PC-9 (cell line): ENCODE measurements at regions not wholly inside any gene's neighbourhood (a gene's known extent, or its start where the extent isn't known, plus 50 kb on each side); places are given as distances from the start of the nearest gene placed in this dataset.

ENCODE experiments used
- BruUV-seq: library from RNA; stranded (reverse); fragments of 400-500 nt; replicated peaks from 2 replicates; lab custom pipeline; 2021; lab: Mats Ljungman, UMichigan
- CTCF ChIA-PET: fragments of 300-600 bp; sonication (Branson Sonifier 250); formaldehyde crosslinking; loops from one replicate; lab custom pipeline; 2022; ENCODE audit warnings: antibody characterized with exemption; lab: Charles Lee
- POLR2A ChIA-PET: fragments of 300-600 bp; sonication (Branson Sonifier 250); formaldehyde crosslinking; loops from one replicate; lab custom pipeline; 2022; ENCODE audit warnings: antibody characterized with exemption; ENCODE audit not compliant: unreplicated experiment; lab: Charles Lee
- DNase-seq, 2 experiments: peaks; one replicate each; pipeline versions ENCODE4 v3.0.0 to v3.0.0-alpha.2; 2015 to 2022; ENCODE audit warnings: mixed read lengths in 1 of 2
- H2AFZ ChIP-seq: fragments of 200-600 bp; sonication (generic); 2 replicates; pipeline ENCODE4 v1.8.1; 2017; ENCODE audit warnings: antibody characterized with exemption
- H3F3A ChIP-seq: fragments of 200-600 bp; sonication (generic); 2 replicates; pipeline ENCODE4 v1.8.1; 2017; ENCODE audit warnings: antibody characterized with exemption, mild to moderate bottlenecking, low read depth; ENCODE audit not compliant: insufficient read depth
- H3K27ac ChIP-seq: fragments of 200-600 bp; sonication (generic); 2 replicates; pipeline ENCODE4 v1.6.1; 2016; ENCODE audit warnings: mixed run types
- H3K27me3 ChIP-seq: fragments of 200-600 bp; sonication (generic); 2 replicates; pipeline ENCODE4 v1.6.1; 2016; ENCODE audit warnings: low read depth, mixed run types; ENCODE audit not compliant: insufficient read depth
- H3K36me3 ChIP-seq: fragments of 200-600 bp; sonication (generic); 2 replicates; pipeline ENCODE4 v1.6.1; 2016; ENCODE audit warnings: low read depth, mixed run types
- H3K4me1 ChIP-seq: fragments of 200-600 bp; sonication (generic); replicated peaks from 2 replicates; pipeline ENCODE4 v1.6.1; 2016; ENCODE audit warnings: mixed run types; ENCODE audit not compliant: insufficient read depth
- H3K4me2 ChIP-seq: fragments of 200-600 bp; sonication (generic); 2 replicates; pipeline ENCODE4 v1.6.1; 2017; ENCODE audit warnings: mixed run types
- H3K4me3 ChIP-seq: fragments of 200-600 bp; sonication (generic); 2 replicates; pipeline ENCODE4 v1.6.1; 2016; ENCODE audit warnings: mixed run types
- H3K79me2 ChIP-seq: fragments of 200-600 bp; sonication (generic); 2 replicates; pipeline ENCODE4 v1.6.1; 2017; ENCODE audit warnings: low read depth, mixed run types
- H3K9me2 ChIP-seq: fragments of 200-600 bp; sonication (generic); 2 replicates; pipeline ENCODE4 v1.8.1; 2017; ENCODE audit warnings: mild to moderate bottlenecking; ENCODE audit not compliant: insufficient read depth
- H3K9me3 ChIP-seq: fragments of 200-600 bp; sonication (generic); 2 replicates; pipeline ENCODE4 v1.8.1; 2016; ENCODE audit warnings: low read depth; ENCODE audit not compliant: insufficient read depth
- H4K20me1 ChIP-seq: fragments of 200-600 bp; sonication (generic); 2 replicates; pipeline ENCODE4 v1.8.1; 2017; ENCODE audit not compliant: insufficient read depth
- EZH2 ChIP-seq: fragments of 200-600 bp; sonication (generic); IDR thresholded peaks from 2 replicates; pipeline ENCODE4 v1.8.0; 2017; ENCODE audit warnings: antibody characterized with exemption, low read depth
- intact Hi-C: fragments of 100-400 bp; cut with micrococcal nuclease; formaldehyde crosslinking; loops from one replicate; pipeline ENCODE4 v1.10.0; 2022; ENCODE audit not compliant: unreplicated experiment
- TF ChIP-seq, protein P1 (sequence below): fragments of 200-600 bp; sonication (generic); conservative IDR thresholded peaks from 2 replicates; pipeline ENCODE4 v1.6.1; 2017; ENCODE audit warnings: mixed run types, antibody characterized with exemption, mild to moderate bottlenecking, moderate library complexity

DNA sequence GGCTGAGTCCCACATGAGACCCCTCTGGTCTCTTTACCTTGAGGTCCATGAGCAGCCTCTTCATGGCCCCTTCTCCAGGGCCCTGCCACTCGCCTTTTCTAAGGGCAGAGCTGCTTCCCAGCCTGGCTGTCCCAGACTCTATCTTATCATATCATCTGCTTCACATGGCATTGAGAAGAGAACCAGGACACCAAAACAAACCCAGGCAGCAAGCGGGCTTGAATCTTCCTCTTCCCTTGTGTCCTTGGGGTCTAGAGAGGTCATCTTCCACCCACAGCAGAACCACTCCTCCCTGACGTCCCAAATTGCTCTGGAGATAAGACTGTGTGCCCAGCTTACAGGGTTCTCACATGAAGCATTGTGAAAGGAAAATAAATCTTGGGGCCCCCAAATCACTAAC lies 261.3 kb upstream of the AUTS2 start:
- Histone ChIP-seq H2AFZ (no peak overlapping the region), H3K4me2 (no peak overlapping the region), H3F3A (no peaks in the 10 kb centered on the region), H3K9me2 (no peaks in the 10 kb centered on the region), H3K9me3 (no peaks in the 10 kb centered on the region), H3K27me3 (no peaks in the 10 kb centered on the region), H3K79me2 (no peaks in the 10 kb centered on the region), H3K36me3 (no peaks in the 10 kb centered on the region), H3K27ac (no peak overlapping the region), H3K4me1 (no peaks in the 10 kb centered on the region), H3K4me3 (no peak overlapping the region), H4K20me1 (no peaks in the 10 kb centered on the region)
- no TSS peak for BruUV-seq
- intact Hi-C loops = no loop called here
- DNase-seq = no peak
- ChIA-PET POLR2A (no interaction called here), CTCF (no interaction called here)
- TF ChIP-seq, protein P1, sequence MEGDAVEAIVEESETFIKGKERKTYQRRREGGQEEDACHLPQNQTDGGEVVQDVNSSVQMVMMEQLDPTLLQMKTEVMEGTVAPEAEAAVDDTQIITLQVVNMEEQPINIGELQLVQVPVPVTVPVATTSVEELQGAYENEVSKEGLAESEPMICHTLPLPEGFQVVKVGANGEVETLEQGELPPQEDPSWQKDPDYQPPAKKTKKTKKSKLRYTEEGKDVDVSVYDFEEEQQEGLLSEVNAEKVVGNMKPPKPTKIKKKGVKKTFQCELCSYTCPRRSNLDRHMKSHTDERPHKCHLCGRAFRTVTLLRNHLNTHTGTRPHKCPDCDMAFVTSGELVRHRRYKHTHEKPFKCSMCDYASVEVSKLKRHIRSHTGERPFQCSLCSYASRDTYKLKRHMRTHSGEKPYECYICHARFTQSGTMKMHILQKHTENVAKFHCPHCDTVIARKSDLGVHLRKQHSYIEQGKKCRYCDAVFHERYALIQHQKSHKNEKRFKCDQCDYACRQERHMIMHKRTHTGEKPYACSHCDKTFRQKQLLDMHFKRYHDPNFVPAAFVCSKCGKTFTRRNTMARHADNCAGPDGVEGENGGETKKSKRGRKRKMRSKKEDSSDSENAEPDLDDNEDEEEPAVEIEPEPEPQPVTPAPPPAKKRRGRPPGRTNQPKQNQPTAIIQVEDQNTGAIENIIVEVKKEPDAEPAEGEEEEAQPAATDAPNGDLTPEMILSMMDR = no peak
- no peak for TF ChIP-seq EZH2

DNA sequence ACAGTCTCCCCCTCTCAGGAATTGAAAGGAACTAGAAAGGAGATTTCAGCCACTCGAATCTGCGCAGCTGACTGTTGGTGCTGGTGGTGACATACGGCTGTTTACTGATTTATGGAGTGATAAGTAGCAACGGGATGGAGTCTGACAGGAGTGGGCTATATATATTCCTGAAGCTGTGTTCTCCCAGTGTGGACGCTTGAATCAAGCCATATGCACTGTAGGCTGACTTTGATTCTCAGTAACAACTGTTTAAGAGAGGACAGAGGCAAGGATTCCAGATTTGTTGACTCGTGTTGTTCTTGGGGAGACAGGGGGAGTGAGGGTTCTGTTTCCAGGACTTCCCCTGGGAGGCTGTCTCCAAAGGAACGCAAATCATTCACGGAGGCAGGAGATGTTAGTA lies 260.1 kb upstream of the AUTS2 start:
- intact Hi-C loops = no loop called here
- Histone ChIP-seq H4K20me1 (no peaks in the 10 kb centered on the region), H3K4me1 (no peaks in the 10 kb centered on the region), H3F3A (no peaks in the 10 kb centered on the region), H3K4me3 (no peak overlapping the region), H2AFZ (no peak overlapping the region), H3K9me2 (no peaks in the 10 kb centered on the region), H3K36me3 (no peaks in the 10 kb centered on the region), H3K79me2 (no peaks in the 10 kb centered on the region), H3K27me3 (no peaks in the 10 kb centered on the region), H3K27ac (no peak overlapping the region), H3K4me2 (no peak overlapping the region), H3K9me3 (no peaks in the 10 kb centered on the region)
- BruUV-seq = no TSS peak
- ChIA-PET CTCF (no interaction called here), POLR2A (no interaction called here)
- no peak for TF ChIP-seq EZH2
- TF ChIP-seq, protein P1 = no peak
- no peak for DNase-seq

DNA sequence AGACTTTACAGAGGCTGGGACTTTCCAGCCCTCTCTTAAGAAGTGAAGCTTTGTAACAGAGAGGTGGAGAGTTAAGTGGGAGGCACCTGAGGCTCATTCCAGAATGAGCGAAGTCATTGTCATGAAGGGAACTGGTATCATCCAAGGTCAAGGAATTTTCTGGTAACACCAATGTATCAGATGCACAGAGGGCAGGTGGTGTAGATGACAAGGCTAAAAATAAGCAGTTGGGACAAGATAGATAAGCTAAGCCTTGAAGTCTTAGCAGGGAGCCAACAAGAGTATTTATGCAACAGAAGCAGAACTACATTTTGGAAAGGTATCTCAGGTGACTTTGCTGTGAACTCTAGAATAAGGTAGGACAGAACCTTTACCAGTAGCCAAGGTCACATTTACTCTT lies 257.0 kb upstream of the AUTS2 start:
- H3K27ac ChIP-seq = no peak overlapping the region
- no peaks in the 10 kb centered on the region for H3F3A ChIP-seq
- no peaks in the 10 kb centered on the region for H3K4me1 ChIP-seq
- H3K4me3 ChIP-seq = no peak overlapping the region
- no TSS peak for BruUV-seq
- no peaks in the 10 kb centered on the region for H3K9me2 ChIP-seq
- H3K36me3 ChIP-seq = no peaks in the 10 kb centered on the region
- no peaks in the 10 kb centered on the region for H3K9me3 ChIP-seq
- H4K20me1 ChIP-seq = no peaks in the 10 kb centered on the region
- ChIA-PET POLR2A (no interaction called here), CTCF (no interaction called here)
- no peaks in the 10 kb centered on the region for H3K79me2 ChIP-seq
- intact Hi-C loops = no loop called here
- H3K27me3 ChIP-seq = no peaks in the 10 kb centered on the region
- H3K4me2 ChIP-seq = no peak overlapping the region
- TF ChIP-seq EZH2 = no peak
- TF ChIP-seq, protein P1 = no peak
- no peak for DNase-seq
- no peak overlapping the region for H2AFZ ChIP-seq
